ENCODE measurements at regions not wholly inside any gene's neighbourhood (a gene's known extent, or its start where the extent isn't known, plus 50 kb on each side); places are given as distances from the start of the nearest gene placed in this dataset.

DNA sequence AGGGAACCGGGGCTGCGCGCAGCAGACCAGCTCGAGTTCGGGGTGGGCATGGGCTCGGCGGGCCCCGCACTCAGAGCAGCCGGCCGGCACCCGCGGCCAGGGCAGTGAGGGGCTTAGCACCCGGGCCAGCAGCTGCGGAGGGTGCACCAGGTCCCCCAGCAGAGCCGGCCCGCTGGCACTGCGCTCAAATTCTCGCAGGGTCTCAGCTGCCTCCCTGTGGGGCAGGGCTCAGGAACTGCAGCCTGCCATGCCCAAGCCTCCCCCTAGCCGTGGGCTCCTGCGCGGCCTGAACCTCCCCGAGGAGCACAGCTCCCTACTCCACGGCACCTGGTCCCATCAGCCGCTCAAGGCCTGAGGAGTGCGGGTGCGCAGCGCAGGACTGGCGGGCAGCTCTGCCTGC lies 172.9 kb upstream of the SLC30A5 start:
- ATAC-seq, result no peak
- TF ChIP-seq ZNF70 (CRISPR knock-in tag; IDR thresholded peaks at IDR 0.05) (no peak), ARNTL (CRISPR knock-in tag; IDR thresholded peaks at IDR 0.05; ENCODE audit: borderline replicate concordance, low read depth) (no peak), TOX (CRISPR knock-in tag; IDR thresholded peaks at IDR 0.05; ENCODE audit: borderline replicate concordance) (no peak), GLIS3 (CRISPR knock-in tag; IDR thresholded peaks at IDR 0.05) (no peak)

DNA sequence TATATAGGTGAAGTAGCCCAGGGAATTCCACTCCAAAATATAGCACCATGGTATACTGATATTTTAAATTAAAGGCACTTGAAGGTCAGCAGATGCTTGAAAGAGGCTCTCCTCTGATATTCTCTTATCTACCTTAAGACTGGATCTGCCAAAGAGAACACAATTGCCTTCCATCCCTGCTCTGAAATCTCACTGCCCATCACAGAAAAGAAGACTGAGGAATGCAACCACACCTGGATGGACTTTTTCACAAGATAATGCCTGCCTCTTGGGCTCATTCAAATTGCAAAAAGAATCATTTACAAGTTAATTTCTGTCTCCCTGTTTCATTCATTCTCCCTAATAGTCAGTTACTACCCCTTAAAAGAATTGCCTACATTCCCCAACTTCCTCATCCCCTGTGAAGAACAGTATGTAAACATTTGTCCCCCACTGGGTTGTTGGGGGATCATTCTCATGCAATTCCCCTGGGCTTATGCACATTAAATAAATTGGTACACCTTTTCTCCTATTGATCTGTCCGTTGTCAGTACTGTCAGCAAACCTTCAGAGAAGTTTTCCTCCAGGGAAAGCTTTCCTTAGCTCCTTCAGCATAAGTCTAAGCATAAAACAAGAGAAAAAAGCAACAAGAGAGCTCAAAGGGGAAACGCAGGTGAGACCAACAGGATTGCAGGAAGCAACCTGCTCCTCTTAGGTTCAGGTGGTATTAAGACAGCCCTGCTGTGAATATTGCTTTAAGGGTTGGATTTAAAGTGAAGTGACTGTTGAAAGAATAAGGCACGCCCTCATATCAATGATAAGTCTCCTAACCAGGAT lies 171.4 kb upstream of the SLC30A5 start:
- TF ChIP-seq RARB (CRISPR knock-in tag; IDR thresholded peaks at IDR 0.05) (no peak), SNAI2 (CRISPR knock-in tag; IDR thresholded peaks at IDR 0.05) (no peak), CSDC2 (CRISPR knock-in tag; IDR thresholded peaks at IDR 0.05) (no peak), TCF4 (CRISPR knock-in tag; IDR thresholded peaks at IDR 0.05; ENCODE audit: borderline replicate concordance) (no peak), OSR1 (CRISPR knock-in tag; IDR thresholded peaks at IDR 0.05) (no peak), ZC3H10 (CRISPR knock-in tag; IDR thresholded peaks at IDR 0.05) (no peak)
- TF ChIP-seq, protein P1, sequence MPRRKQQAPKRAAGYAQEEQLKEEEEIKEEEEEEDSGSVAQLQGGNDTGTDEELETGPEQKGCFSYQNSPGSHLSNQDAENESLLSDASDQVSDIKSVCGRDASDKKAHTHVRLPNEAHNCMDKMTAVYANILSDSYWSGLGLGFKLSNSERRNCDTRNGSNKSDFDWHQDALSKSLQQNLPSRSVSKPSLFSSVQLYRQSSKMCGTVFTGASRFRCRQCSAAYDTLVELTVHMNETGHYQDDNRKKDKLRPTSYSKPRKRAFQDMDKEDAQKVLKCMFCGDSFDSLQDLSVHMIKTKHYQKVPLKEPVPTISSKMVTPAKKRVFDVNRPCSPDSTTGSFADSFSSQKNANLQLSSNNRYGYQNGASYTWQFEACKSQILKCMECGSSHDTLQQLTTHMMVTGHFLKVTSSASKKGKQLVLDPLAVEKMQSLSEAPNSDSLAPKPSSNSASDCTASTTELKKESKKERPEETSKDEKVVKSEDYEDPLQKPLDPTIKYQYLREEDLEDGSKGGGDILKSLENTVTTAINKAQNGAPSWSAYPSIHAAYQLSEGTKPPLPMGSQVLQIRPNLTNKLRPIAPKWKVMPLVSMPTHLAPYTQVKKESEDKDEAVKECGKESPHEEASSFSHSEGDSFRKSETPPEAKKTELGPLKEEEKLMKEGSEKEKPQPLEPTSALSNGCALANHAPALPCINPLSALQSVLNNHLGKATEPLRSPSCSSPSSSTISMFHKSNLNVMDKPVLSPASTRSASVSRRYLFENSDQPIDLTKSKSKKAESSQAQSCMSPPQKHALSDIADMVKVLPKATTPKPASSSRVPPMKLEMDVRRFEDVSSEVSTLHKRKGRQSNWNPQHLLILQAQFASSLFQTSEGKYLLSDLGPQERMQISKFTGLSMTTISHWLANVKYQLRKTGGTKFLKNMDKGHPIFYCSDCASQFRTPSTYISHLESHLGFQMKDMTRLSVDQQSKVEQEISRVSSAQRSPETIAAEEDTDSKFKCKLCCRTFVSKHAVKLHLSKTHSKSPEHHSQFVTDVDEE (CRISPR knock-in tag; IDR thresholded peaks at IDR 0.05), result no peak
- TF ChIP-seq, protein P2, sequence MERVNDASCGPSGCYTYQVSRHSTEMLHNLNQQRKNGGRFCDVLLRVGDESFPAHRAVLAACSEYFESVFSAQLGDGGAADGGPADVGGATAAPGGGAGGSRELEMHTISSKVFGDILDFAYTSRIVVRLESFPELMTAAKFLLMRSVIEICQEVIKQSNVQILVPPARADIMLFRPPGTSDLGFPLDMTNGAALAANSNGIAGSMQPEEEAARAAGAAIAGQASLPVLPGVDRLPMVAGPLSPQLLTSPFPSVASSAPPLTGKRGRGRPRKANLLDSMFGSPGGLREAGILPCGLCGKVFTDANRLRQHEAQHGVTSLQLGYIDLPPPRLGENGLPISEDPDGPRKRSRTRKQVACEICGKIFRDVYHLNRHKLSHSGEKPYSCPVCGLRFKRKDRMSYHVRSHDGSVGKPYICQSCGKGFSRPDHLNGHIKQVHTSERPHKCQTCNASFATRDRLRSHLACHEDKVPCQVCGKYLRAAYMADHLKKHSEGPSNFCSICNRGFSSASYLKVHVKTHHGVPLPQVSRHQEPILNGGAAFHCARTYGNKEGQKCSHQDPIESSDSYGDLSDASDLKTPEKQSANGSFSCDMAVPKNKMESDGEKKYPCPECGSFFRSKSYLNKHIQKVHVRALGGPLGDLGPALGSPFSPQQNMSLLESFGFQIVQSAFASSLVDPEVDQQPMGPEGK (CRISPR knock-in tag; IDR thresholded peaks at IDR 0.05; ENCODE audit: borderline replicate concordance), result no peak
- TF ChIP-seq, protein P3, sequence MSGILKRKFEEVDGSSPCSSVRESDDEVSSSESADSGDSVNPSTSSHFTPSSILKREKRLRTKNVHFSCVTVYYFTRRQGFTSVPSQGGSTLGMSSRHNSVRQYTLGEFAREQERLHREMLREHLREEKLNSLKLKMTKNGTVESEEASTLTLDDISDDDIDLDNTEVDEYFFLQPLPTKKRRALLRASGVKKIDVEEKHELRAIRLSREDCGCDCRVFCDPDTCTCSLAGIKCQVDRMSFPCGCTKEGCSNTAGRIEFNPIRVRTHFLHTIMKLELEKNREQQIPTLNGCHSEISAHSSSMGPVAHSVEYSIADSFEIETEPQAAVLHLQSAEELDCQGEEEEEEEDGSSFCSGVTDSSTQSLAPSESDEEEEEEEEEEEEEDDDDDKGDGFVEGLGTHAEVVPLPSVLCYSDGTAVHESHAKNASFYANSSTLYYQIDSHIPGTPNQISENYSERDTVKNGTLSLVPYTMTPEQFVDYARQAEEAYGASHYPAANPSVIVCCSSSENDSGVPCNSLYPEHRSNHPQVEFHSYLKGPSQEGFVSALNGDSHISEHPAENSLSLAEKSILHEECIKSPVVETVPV (CRISPR knock-in tag; IDR thresholded peaks at IDR 0.05), result no peak
- ATAC-seq, result no peak

DNA sequence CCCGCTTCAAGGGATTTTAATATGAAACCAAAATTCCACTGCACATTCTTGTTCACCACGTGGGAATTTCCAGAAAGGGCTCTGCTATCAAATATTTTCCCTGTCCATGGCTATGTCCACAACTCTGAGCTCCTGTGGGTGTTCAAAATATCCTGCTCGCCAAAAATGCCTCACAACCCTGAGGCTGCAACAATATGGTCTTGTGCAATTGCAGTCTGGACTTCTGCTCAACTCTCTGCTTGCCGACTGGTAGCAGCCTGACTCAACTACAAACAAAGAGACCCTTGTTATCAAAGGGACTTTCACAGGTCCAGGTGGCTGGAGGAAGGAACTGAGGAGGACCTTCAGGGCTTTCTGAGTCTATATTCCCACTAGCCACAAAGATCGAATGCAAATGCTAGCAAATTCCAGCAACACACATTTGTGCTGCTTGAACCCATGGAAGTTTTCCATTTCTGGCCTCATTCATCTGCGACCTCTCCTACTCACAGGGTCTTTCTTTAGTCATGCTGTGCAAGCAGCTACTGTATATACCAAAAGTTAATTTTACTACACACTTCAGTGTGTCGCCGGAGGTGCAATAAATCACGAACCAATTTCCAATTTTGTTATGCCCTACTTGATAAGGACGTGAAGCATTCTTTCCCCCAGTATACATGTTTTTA lies 169.2 kb upstream of the SLC30A5 start:
- TF ChIP-seq ARNTL (CRISPR knock-in tag; IDR thresholded peaks at IDR 0.05; ENCODE audit: borderline replicate concordance, low read depth) (no peak), TCF4 (CRISPR knock-in tag; IDR thresholded peaks at IDR 0.05; ENCODE audit: borderline replicate concordance) (no peak), PPARA (CRISPR knock-in tag; IDR thresholded peaks at IDR 0.05; ENCODE audit: borderline replicate concordance) (no peak), ZFP30 (CRISPR knock-in tag; IDR thresholded peaks at IDR 0.05) (no peak), TOX (CRISPR knock-in tag; IDR thresholded peaks at IDR 0.05; ENCODE audit: borderline replicate concordance) (no peak), OSR1 (CRISPR knock-in tag; IDR thresholded peaks at IDR 0.05) (no peak), ZNF565 (CRISPR knock-in tag; conservative IDR thresholded peaks at IDR 0.05; ENCODE audit: low read depth) (no peak), ISL1 (CRISPR knock-in tag; IDR thresholded peaks at IDR 0.05) (no peak), ESRRG (CRISPR knock-in tag; IDR thresholded peaks at IDR 0.05) (no peak), SNAI2 (CRISPR knock-in tag; IDR thresholded peaks at IDR 0.05) (no peak), ZNF70 (CRISPR knock-in tag; IDR thresholded peaks at IDR 0.05) (no peak), ZNF8 (CRISPR knock-in tag; IDR thresholded peaks at IDR 0.05) (no peak), GLIS3 (CRISPR knock-in tag; IDR thresholded peaks at IDR 0.05) (no peak), RARB (CRISPR knock-in tag; IDR thresholded peaks at IDR 0.05) (no peak)
- TF ChIP-seq, protein P4, sequence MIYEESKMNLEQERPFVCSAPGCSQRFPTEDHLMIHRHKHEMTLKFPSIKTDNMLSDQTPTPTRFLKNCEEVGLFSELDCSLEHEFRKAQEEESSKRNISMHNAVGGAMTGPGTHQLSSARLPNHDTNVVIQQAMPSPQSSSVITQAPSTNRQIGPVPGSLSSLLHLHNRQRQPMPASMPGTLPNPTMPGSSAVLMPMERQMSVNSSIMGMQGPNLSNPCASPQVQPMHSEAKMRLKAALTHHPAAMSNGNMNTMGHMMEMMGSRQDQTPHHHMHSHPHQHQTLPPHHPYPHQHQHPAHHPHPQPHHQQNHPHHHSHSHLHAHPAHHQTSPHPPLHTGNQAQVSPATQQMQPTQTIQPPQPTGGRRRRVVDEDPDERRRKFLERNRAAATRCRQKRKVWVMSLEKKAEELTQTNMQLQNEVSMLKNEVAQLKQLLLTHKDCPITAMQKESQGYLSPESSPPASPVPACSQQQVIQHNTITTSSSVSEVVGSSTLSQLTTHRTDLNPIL (CRISPR knock-in tag; IDR thresholded peaks at IDR 0.05; ENCODE audit: low read depth), result no peak
- TF ChIP-seq, protein P5, sequence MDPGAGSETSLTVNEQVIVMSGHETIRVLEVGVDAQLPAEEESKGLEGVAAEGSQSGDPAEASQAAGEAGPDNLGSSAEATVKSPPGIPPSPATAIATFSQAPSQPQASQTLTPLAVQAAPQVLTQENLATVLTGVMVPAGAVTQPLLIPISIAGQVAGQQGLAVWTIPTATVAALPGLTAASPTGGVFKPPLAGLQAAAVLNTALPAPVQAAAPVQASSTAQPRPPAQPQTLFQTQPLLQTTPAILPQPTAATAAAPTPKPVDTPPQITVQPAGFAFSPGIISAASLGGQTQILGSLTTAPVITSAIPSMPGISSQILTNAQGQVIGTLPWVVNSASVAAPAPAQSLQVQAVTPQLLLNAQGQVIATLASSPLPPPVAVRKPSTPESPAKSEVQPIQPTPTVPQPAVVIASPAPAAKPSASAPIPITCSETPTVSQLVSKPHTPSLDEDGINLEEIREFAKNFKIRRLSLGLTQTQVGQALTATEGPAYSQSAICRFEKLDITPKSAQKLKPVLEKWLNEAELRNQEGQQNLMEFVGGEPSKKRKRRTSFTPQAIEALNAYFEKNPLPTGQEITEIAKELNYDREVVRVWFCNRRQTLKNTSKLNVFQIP (CRISPR knock-in tag; IDR thresholded peaks at IDR 0.05; ENCODE audit: borderline replicate concordance, low read depth), result no peak
- ATAC-seq, result no peak

Data from SK-N-SH treated with all-trans-retinoic acid at 6 μM for 48 hours (cell line).